Stimulated activated CD4-positive, alpha-beta T cell treated with anti-CD3 and anti-CD28 coated beads, Interleukin-15, amount 100 ng/mL, for 24 hours (primary cell): ENCODE measurements at regions not wholly inside any gene's neighbourhood (a gene's known extent, or its start where the extent isn't known, plus 50 kb on each side); places are given as distances from the start of the nearest gene placed in this dataset.
"Not testable (repeated sequence)": the region's sequence is repeated elsewhere in the genome, so short reads cannot be mapped to it uniquely, and the experiment has no call there.

ENCODE experiments used
- DNase-seq: peaks from one replicate; pipeline ENCODE4 v3.0.0-alpha.2; 2020

GRCh38 chr6:86730772-86731171 is 206.6 kb upstream of the HTR1E start:
- DNase-seq, result not testable (repeated sequence)

GRCh38 chr6:86730216-86730615 is 207.1 kb upstream of the HTR1E start:
- no peak for DNase-seq

- no peak for DNase-seq
Observed at GRCh38 chr6:86728976-86729375, 208.4 kb upstream of the HTR1E start.

GRCh38 chr6:86724695-86725094 is 212.6 kb upstream of the HTR1E start:
- DNase-seq, result no peak

GRCh38 chr6:86723729-86724128 is 213.6 kb upstream of the HTR1E start:
- DNase-seq, result no peak

GRCh38 chr6:86723151-86723550 is 214.2 kb upstream of the HTR1E start:
- DNase-seq, result no peak

GRCh38 chr6:86722131-86722530 is 215.2 kb upstream of the HTR1E start:
- DNase-seq, result no peak

GRCh38 chr6:86715676-86716075 is 221.7 kb upstream of the HTR1E start:
- DNase-seq, result no peak

GRCh38 chr6:86712039-86712438 is 225.3 kb upstream of the HTR1E start:
- no peak for DNase-seq

GRCh38 chr6:86707545-86708120 is 229.7 kb upstream of the HTR1E start:
- DNase-seq, result no peak

- DNase-seq, result peak; percentile 4
Observed at GRCh38 chr6:86706449-86706848, 230.9 kb upstream of the HTR1E start.

GRCh38 chr6:86701228-86701627 is 236.1 kb upstream of the HTR1E start:
- DNase-seq, result not testable (repeated sequence)

- no peak for DNase-seq
Observed at GRCh38 chr6:86686496-86686895, 250.8 kb upstream of the HTR1E start.

GRCh38 chr6:86685230-86685797 is 252.0 kb upstream of the HTR1E start:
- no peak for DNase-seq

- DNase-seq, result no peak
Observed at GRCh38 chr6:86683132-86683908, 254.0 kb upstream of the HTR1E start.

GRCh38 chr6:86682297-86682696 is 255.0 kb upstream of the HTR1E start:
- DNase-seq, result no peak

GRCh38 chr6:86681140-86681539 is 256.2 kb upstream of the HTR1E start:
- DNase-seq, result not testable (repeated sequence)

GRCh38 chr6:86672125-86672524 is 265.2 kb upstream of the HTR1E start:
- not testable (repeated sequence) for DNase-seq

GRCh38 chr6:86657192-86657591 is 280.1 kb upstream of the HTR1E start:
- no peak for DNase-seq

- DNase-seq, result no peak
Observed at GRCh38 chr6:86629123-86629522, 308.2 kb upstream of the HTR1E start.

GRCh38 chr6:86619428-86619827 is 317.9 kb upstream of the HTR1E start:
- DNase-seq, result no peak

- no peak for DNase-seq
Observed at GRCh38 chr6:86615299-86615698, 322.0 kb upstream of the HTR1E start.

GRCh38 chr6:86609549-86610388 is 327.6 kb upstream of the HTR1E start:
- DNase-seq, result no peak
